Astrocyte (in vitro differentiated cells and primary cell): ENCODE measurements at regions not wholly inside any gene's neighbourhood (a gene's known extent, or its start where the extent isn't known, plus 50 kb on each side); places are given as distances from the start of the nearest gene placed in this dataset.

Source experiments
- DNase-seq: peaks from one replicate; pipeline ENCODE4 v3.0.0-alpha.2; 2010; ENCODE audit warnings: low read depth
- FAIRE-seq: peaks from 2 replicates; lab custom pipeline; 2011; peaks lifted over from hg19 to GRCh38; lab: Jason Lieb, UNC
- H2AFZ ChIP-seq: 2 replicates; pipeline ENCODE4 v1.6.0; 2012; ENCODE audit warnings: low read depth, low read length, inconsistent platforms
- H3K27ac ChIP-seq: 2 replicates; pipeline ENCODE4 v1.5.1; 2011; ENCODE audit warnings: low read depth, low read length, inconsistent platforms
- H3K27me3 ChIP-seq: 2 replicates; pipeline ENCODE4 v1.6.0; 2011; ENCODE audit warnings: low read length, inconsistent platforms; ENCODE audit not compliant: insufficient read depth
- H3K36me3 ChIP-seq: 2 replicates; pipeline ENCODE4 v1.5.1; 2011; ENCODE audit warnings: low read length, inconsistent platforms; ENCODE audit not compliant: insufficient read depth
- H3K4me1 ChIP-seq: 2 replicates; pipeline ENCODE4 v1.5.1; 2011; ENCODE audit warnings: low read length, inconsistent platforms; ENCODE audit not compliant: insufficient read depth
- H3K4me2 ChIP-seq: 2 replicates; pipeline ENCODE4 v1.6.0; 2012; ENCODE audit warnings: low read length, inconsistent platforms
- H3K4me3 ChIP-seq: 2 replicates; pipeline ENCODE4 v1.5.1; 2011; ENCODE audit warnings: low read depth, mild to moderate bottlenecking, low read length, inconsistent platforms; ENCODE audit not compliant: insufficient read depth
- H3K79me2 ChIP-seq: 2 replicates; pipeline ENCODE4 v1.6.0; 2012; ENCODE audit warnings: mild to moderate bottlenecking, low read length, inconsistent platforms; ENCODE audit not compliant: insufficient read depth
- H3K9ac ChIP-seq: 2 replicates; pipeline ENCODE4 v1.6.0; 2012; ENCODE audit warnings: mild to moderate bottlenecking, low read length, inconsistent platforms
- H3K9me3 ChIP-seq: 2 replicates; pipeline ENCODE4 v1.5.1; 2012; ENCODE audit warnings: low read depth, mild to moderate bottlenecking, low read length, inconsistent platforms; ENCODE audit not compliant: insufficient read depth
- H4K20me1 ChIP-seq: 2 replicates; pipeline ENCODE4 v1.6.0; 2012; ENCODE audit warnings: low read length, inconsistent platforms; ENCODE audit not compliant: insufficient read depth
- H3K27ac Mint-ChIP-seq: one replicate; pipeline ENCODE4 v1.8.0; 2021; ENCODE audit warnings: mild to moderate bottlenecking, mixed read lengths; ENCODE audit not compliant: unreplicated experiment
- H3K27me3 Mint-ChIP-seq: one replicate; pipeline ENCODE4 v1.8.0; 2021; ENCODE audit warnings: low read depth, mixed read lengths; ENCODE audit not compliant: unreplicated experiment
- H3K36me3 Mint-ChIP-seq: one replicate; pipeline ENCODE4 v1.8.0; 2021; ENCODE audit warnings: low read depth, mixed read lengths; ENCODE audit not compliant: unreplicated experiment
- H3K4me1 Mint-ChIP-seq: one replicate; pipeline ENCODE4 v1.8.0; 2021; ENCODE audit warnings: low read depth, mixed read lengths; ENCODE audit not compliant: unreplicated experiment
- H3K4me3 Mint-ChIP-seq: one replicate; pipeline ENCODE4 v1.8.0; 2021; ENCODE audit warnings: mild to moderate bottlenecking, moderate library complexity, mixed read lengths; ENCODE audit not compliant: unreplicated experiment
- H3K9me3 Mint-ChIP-seq: one replicate; pipeline ENCODE4 v1.8.0; 2021; ENCODE audit warnings: mild to moderate bottlenecking, mixed read lengths; ENCODE audit not compliant: unreplicated experiment
- CTCF ChIP-seq: IDR thresholded peaks from 2 replicates; pipeline ENCODE4 v1.5.1; 2011; ENCODE audit warnings: low read depth, mild to moderate bottlenecking, inconsistent platforms, low read length, moderate library complexity; ENCODE audit not compliant: insufficient read depth
- EZH2 ChIP-seq: IDR thresholded peaks from 2 replicates; pipeline ENCODE4 v1.6.1; 2012; ENCODE audit warnings: mild to moderate bottlenecking, low read length, inconsistent platforms; ENCODE audit not compliant: insufficient read depth

GRCh38 chr2:241994556-241995213, 125.2 kb downstream of the RTP5 start:
- H3K27ac ChIP-seq: no peak overlapping the region
- H3K36me3 Mint-ChIP-seq: no peaks in the 10 kb centered on the region
- DNase-seq: no peak
- no peak overlapping the region for H2AFZ ChIP-seq
- peaks cover 22% of the 10 kb centered on the region for H3K27me3 ChIP-seq
- no peak overlapping the region for H3K4me2 ChIP-seq
- no peak overlapping the region for H3K9ac ChIP-seq
- TF ChIP-seq EZH2: no peak
- no peak for TF ChIP-seq CTCF
- H4K20me1 ChIP-seq: no peaks in the 10 kb centered on the region
- H3K36me3 ChIP-seq: no peaks in the 10 kb centered on the region
- FAIRE-seq: peak; percentile 39
- H3K9me3 ChIP-seq: peaks cover 4% of the 10 kb centered on the region
- peaks cover 31% of the 10 kb centered on the region for H3K27me3 Mint-ChIP-seq
- no peak overlapping the region for H3K27ac Mint-ChIP-seq
- no peaks in the 10 kb centered on the region for H3K9me3 Mint-ChIP-seq
- no peaks in the 10 kb centered on the region for H3K4me1 ChIP-seq
- no peaks in the 10 kb centered on the region for H3K79me2 ChIP-seq
- H3K4me3 Mint-ChIP-seq: no peak overlapping the region
- no peak overlapping the region for H3K4me3 ChIP-seq
- no peaks in the 10 kb centered on the region for H3K4me1 Mint-ChIP-seq

- no peaks in the 10 kb centered on the region for H3K4me1 Mint-ChIP-seq
- H3K4me1 ChIP-seq: no peaks in the 10 kb centered on the region
- H3K27me3 ChIP-seq: peaks cover 22% of the 10 kb centered on the region
- H3K9me3 Mint-ChIP-seq: no peaks in the 10 kb centered on the region
- H3K9ac ChIP-seq: no peak overlapping the region
- FAIRE-seq (no peak), DNase-seq (no peak)
- no peak for TF ChIP-seq CTCF
- no peak for TF ChIP-seq EZH2
- H3K27me3 Mint-ChIP-seq: peaks cover 31% of the 10 kb centered on the region
- H3K4me2 ChIP-seq: no peak overlapping the region
- no peaks in the 10 kb centered on the region for H3K9me3 ChIP-seq
- H4K20me1 ChIP-seq: no peaks in the 10 kb centered on the region
- no peaks in the 10 kb centered on the region for H3K36me3 Mint-ChIP-seq
- no peak overlapping the region for H2AFZ ChIP-seq
- H3K27ac ChIP-seq: no peak overlapping the region
- no peak overlapping the region for H3K4me3 ChIP-seq
- H3K36me3 ChIP-seq: no peaks in the 10 kb centered on the region
- H3K4me3 Mint-ChIP-seq: no peak overlapping the region
- H3K27ac Mint-ChIP-seq: no peak overlapping the region
- H3K79me2 ChIP-seq: no peaks in the 10 kb centered on the region
Measured at GRCh38 chr2:241996100-241996499, 126.6 kb downstream of the RTP5 start.

GRCh38 chr2:241997017-241997416, 127.5 kb downstream of the RTP5 start:
- TF ChIP-seq EZH2 (no peak), CTCF (no peak)
- no peaks in the 10 kb centered on the region for H3K36me3 ChIP-seq
- H3K4me3 Mint-ChIP-seq: no peak overlapping the region
- H3K4me3 ChIP-seq: no peak overlapping the region
- no peaks in the 10 kb centered on the region for H3K4me1 Mint-ChIP-seq
- H3K27me3 Mint-ChIP-seq: peaks cover 31% of the 10 kb centered on the region
- DNase-seq: no peak
- no peaks in the 10 kb centered on the region for H3K79me2 ChIP-seq
- FAIRE-seq: no peak
- H3K27ac Mint-ChIP-seq: no peak overlapping the region
- H3K9me3 Mint-ChIP-seq: no peaks in the 10 kb centered on the region
- no peak overlapping the region for H3K27ac ChIP-seq
- no peak overlapping the region for H3K9ac ChIP-seq
- H3K36me3 Mint-ChIP-seq: no peaks in the 10 kb centered on the region
- H3K27me3 ChIP-seq: peaks cover 22% of the 10 kb centered on the region
- H4K20me1 ChIP-seq: no peaks in the 10 kb centered on the region
- H3K4me1 ChIP-seq: no peaks in the 10 kb centered on the region
- H3K4me2 ChIP-seq: no peak overlapping the region
- no peaks in the 10 kb centered on the region for H3K9me3 ChIP-seq
- no peak overlapping the region for H2AFZ ChIP-seq
